ENCODE measurements at regions not wholly inside any gene's neighbourhood (a gene's known extent, or its start where the extent isn't known, plus 50 kb on each side); places are given as distances from the start of the nearest gene placed in this dataset.

GRCh38 chr5:56330806-56331205 is 97.7 kb upstream of the ANKRD55 start:
- CTCF ChIA-PET (ENCODE audit: low intra/inter-chr PET ratio), result no interaction called here

More at GRCh38 chr5:56330806-56331205, 97.7 kb upstream of the ANKRD55 start:
- Histone ChIP-seq H3K79me2 (ENCODE audit: control insufficient read depth, insufficient read depth, low read length) (no peaks in the 10 kb centered on the region), H3K4me1 (replicated peaks in 1 of 2; ENCODE audit: control insufficient read depth in 2 of 2, insufficient read depth in 2 of 2, low read length in 2 of 2) (no peaks in the 10 kb centered on the region; a peak in 2 of 5 replicates), H3K27me3 (ENCODE audit: control insufficient read depth in 2 of 2, insufficient read depth in 2 of 2, low read length in 2 of 2) (peaks cover 8 to 14% of the 10 kb centered on the region in 2 experiments; a peak in 3 of 5 replicates), H3K36me3 (ENCODE audit: control insufficient read depth, insufficient read depth, low read length) (no peaks in the 10 kb centered on the region), H3K9me3 (replicated peaks; ENCODE audit: control insufficient read depth, insufficient read depth, low read depth, low read length) (no peaks in the 10 kb centered on the region; the same call in 1 of the 2 replicates), H3K9me1 (ENCODE audit: control insufficient read depth, insufficient read depth, low read length) (no peaks in the 10 kb centered on the region), H3K4me2 (ENCODE audit: insufficient read depth, low read length) (no peak overlapping the region), H3K27ac (ENCODE audit: extremely low read depth, low read depth, low read length) (no peak overlapping the region), H2AFZ (ENCODE audit: low read depth, low read length) (no peak overlapping the region), H3K4me3 (no peak overlapping the region), H3K9ac (ENCODE audit: insufficient read depth in 1 of 2, low read depth in 2 of 2, low read length in 2 of 2) (no peak overlapping the region), H4K20me1 (replicated peaks; ENCODE audit: control insufficient read depth, insufficient read depth, low read length) (no peaks in the 10 kb centered on the region)
- TF ChIP-seq, protein P1, sequence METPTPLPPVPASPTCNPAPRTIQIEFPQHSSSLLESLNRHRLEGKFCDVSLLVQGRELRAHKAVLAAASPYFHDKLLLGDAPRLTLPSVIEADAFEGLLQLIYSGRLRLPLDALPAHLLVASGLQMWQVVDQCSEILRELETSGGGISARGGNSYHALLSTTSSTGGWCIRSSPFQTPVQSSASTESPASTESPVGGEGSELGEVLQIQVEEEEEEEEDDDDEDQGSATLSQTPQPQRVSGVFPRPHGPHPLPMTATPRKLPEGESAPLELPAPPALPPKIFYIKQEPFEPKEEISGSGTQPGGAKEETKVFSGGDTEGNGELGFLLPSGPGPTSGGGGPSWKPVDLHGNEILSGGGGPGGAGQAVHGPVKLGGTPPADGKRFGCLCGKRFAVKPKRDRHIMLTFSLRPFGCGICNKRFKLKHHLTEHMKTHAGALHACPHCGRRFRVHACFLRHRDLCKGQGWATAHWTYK (CRISPR knock-in tag; IDR thresholded peaks at IDR 0.05), result no peak
- TF ChIP-seq PCBP1 (IDR thresholded peaks at IDR 0.05; ENCODE audit: low read depth, low read length, poor library complexity, severe bottlenecking) (no peak), DACH1 (IDR thresholded peaks at IDR 0.05; ENCODE audit: partially characterized antibody) (no peak), ESRRA (IDR thresholded peaks at IDR 0.05; ENCODE audit: borderline replicate concordance, low read depth) (no peak), FOXJ2 (tag; IDR thresholded peaks at IDR 0.05) (no peak), PYGO2 (tag; IDR thresholded peaks at IDR 0.05) (no peak), MCM2 (IDR thresholded peaks at IDR 0.05; ENCODE audit: low read depth) (no peak), SMAD3 (CRISPR knock-in tag; conservative IDR thresholded peaks at IDR 0.05) (no peak), ZMIZ1 (IDR thresholded peaks at IDR 0.05; ENCODE audit: low read depth in 2 of 2, low read length in 2 of 2) (no peak), CXXC5 (CRISPR knock-in tag; IDR thresholded peaks at IDR 0.05) (no peak), MTA2 (IDR thresholded peaks at IDR 0.05; ENCODE audit: low read depth) (no peak), MTF1 (CRISPR knock-in tag; IDR thresholded peaks at IDR 0.05; ENCODE audit: borderline replicate concordance) (no peak)
- no peak for ATAC-seq
- intact Hi-C loops (cut with micrococcal nuclease) (no loop called here), in situ Hi-C loops (cut with MboI) (no loop called here)
- no peak for FAIRE-seq
- no TSS peak for BruUV-seq (replicated peaks)
- WGBS (ENCODE audit: insufficient coverage, low coverage, missing lambda C conversion rate), result 8% methylated on average over 1 of the region's 1 CpG
- POLR2A ChIA-PET, result no interaction called here
- no peak for DNase-seq (ENCODE audit: extremely low read depth in 1 of 4, low spot score in 3 of 4)

Measured in K562 (cell line).